GM19035 (cell line): ENCODE measurements at regions not wholly inside any gene's neighbourhood (a gene's known extent, or its start where the extent isn't known, plus 50 kb on each side); places are given as distances from the start of the nearest gene placed in this dataset.
A peak's percentile ranks its signal among the peaks of the same experiment; 100 is the strongest.

ENCODE experiments used
- ATAC-seq: cut with Tn5 transposase; IDR thresholded peaks from one replicate; pipeline ENCODE4 v1.9.1; 2021; ENCODE audit not compliant: unreplicated experiment

- ATAC-seq: peak; percentile 90
Observed at GRCh38 chr11:109853156-109853776, 239.9 kb upstream of the ZC3H12C start.

- ATAC-seq: no peak
Observed at GRCh38 chr11:109854731-109855130, 238.5 kb upstream of the ZC3H12C start.

GRCh38 chr11:109856928-109857327, 236.3 kb upstream of the ZC3H12C start:
- no peak for ATAC-seq

GRCh38 chr11:109857637-109858036, 235.6 kb upstream of the ZC3H12C start:
- ATAC-seq: no peak

- ATAC-seq: no peak
Observed at GRCh38 chr11:109858152-109858551, 235.0 kb upstream of the ZC3H12C start.

GRCh38 chr11:109859045-109859724, 234.0 kb upstream of the ZC3H12C start:
- ATAC-seq: no peak

- ATAC-seq: no peak
Observed at GRCh38 chr11:109862835-109863234, 230.4 kb upstream of the ZC3H12C start.

GRCh38 chr11:109864151-109864661, 229.0 kb upstream of the ZC3H12C start:
- peak; percentile 97 for ATAC-seq

- ATAC-seq: peak; percentile 16
Observed at GRCh38 chr11:109864834-109865547, 228.2 kb upstream of the ZC3H12C start.

- ATAC-seq: no peak
Observed at GRCh38 chr11:109865548-109866186, 227.5 kb upstream of the ZC3H12C start.

- no peak for ATAC-seq
Observed at GRCh38 chr11:109867784-109868183, 225.4 kb upstream of the ZC3H12C start.

GRCh38 chr11:109869536-109869935, 223.7 kb upstream of the ZC3H12C start:
- no peak for ATAC-seq

- no peak for ATAC-seq
Observed at GRCh38 chr11:109870297-109870696, 222.9 kb upstream of the ZC3H12C start.

GRCh38 chr11:109877043-109877442, 216.1 kb upstream of the ZC3H12C start:
- ATAC-seq: no peak

GRCh38 chr11:109884501-109884900, 208.7 kb upstream of the ZC3H12C start:
- no peak for ATAC-seq

GRCh38 chr11:109885006-109885405, 208.2 kb upstream of the ZC3H12C start:
- no peak for ATAC-seq

- ATAC-seq: no peak
Observed at GRCh38 chr11:109892321-109892794, 200.8 kb upstream of the ZC3H12C start.

- ATAC-seq: no peak
Observed at GRCh38 chr11:109894242-109894641, 198.9 kb upstream of the ZC3H12C start.

- ATAC-seq: no peak
Observed at GRCh38 chr11:109898592-109898991, 194.6 kb upstream of the ZC3H12C start.

GRCh38 chr11:109902764-109903433, 190.3 kb upstream of the ZC3H12C start:
- no peak for ATAC-seq

GRCh38 chr11:109911488-109911887, 181.7 kb upstream of the ZC3H12C start:
- no peak for ATAC-seq
